ENCODE measurements at regions not wholly inside any gene's neighbourhood (a gene's known extent, or its start where the extent isn't known, plus 50 kb on each side); places are given as distances from the start of the nearest gene placed in this dataset.
A peak's percentile ranks its signal among the peaks of the same experiment; 100 is the strongest.

- DNase-seq (ENCODE audit: low read depth in 3 of 3, low spot score in 2 of 3) = no peak
Observed at GRCh38 chr16:79707876-79708275, 107.3 kb upstream of the MAF start.

- DNase-seq (ENCODE audit: low read depth in 3 of 3, low spot score in 2 of 3) = no peak
Observed at GRCh38 chr16:79703066-79703465, 102.5 kb upstream of the MAF start.

- peak in 1 of 3 donors; percentile 59 for DNase-seq (ENCODE audit: low read depth in 3 of 3, low spot score in 2 of 3)
Observed at GRCh38 chr16:79698341-79698753, 97.8 kb upstream of the MAF start.

GRCh38 chr16:79697562-79698112 lies 97.1 kb upstream of the MAF start:
- DNase-seq (ENCODE audit: low read depth in 3 of 3, low spot score in 2 of 3) = no peak

GRCh38 chr16:79691007-79691406 lies 90.5 kb upstream of the MAF start:
- DNase-seq (ENCODE audit: low read depth in 3 of 3, low spot score in 2 of 3) = no peak

GRCh38 chr16:79690159-79690558 lies 89.6 kb upstream of the MAF start:
- DNase-seq (ENCODE audit: low read depth in 3 of 3, low spot score in 2 of 3) = no peak

GRCh38 chr16:79687249-79688130 lies 87.0 kb upstream of the MAF start:
- no peak for DNase-seq (ENCODE audit: low read depth in 3 of 3, low spot score in 2 of 3)

- DNase-seq (ENCODE audit: low read depth in 3 of 3, low spot score in 2 of 3) = no peak
Observed at GRCh38 chr16:79685871-79686270, 85.3 kb upstream of the MAF start.

GRCh38 chr16:79679334-79679733 lies 78.8 kb upstream of the MAF start:
- DNase-seq (ENCODE audit: low read depth in 3 of 3, low spot score in 2 of 3) = no peak

- DNase-seq (ENCODE audit: low read depth in 3 of 3, low spot score in 2 of 3) = no peak
Observed at GRCh38 chr16:79677799-79678530, 77.4 kb upstream of the MAF start.

GRCh38 chr16:79673635-79674034 lies 73.1 kb upstream of the MAF start:
- no peak for DNase-seq (ENCODE audit: low read depth in 3 of 3, low spot score in 2 of 3)

- DNase-seq (ENCODE audit: low read depth in 3 of 3, low spot score in 2 of 3) = no peak
Observed at GRCh38 chr16:79672524-79672923, 72.0 kb upstream of the MAF start.

GRCh38 chr16:79668502-79668901 lies 68.0 kb upstream of the MAF start:
- no peak for DNase-seq (ENCODE audit: low read depth in 3 of 3, low spot score in 2 of 3)

- no peak for DNase-seq (ENCODE audit: low read depth in 3 of 3, low spot score in 2 of 3)
Observed at GRCh38 chr16:79665970-79666369, 65.4 kb upstream of the MAF start.

- no peak for DNase-seq (ENCODE audit: low read depth in 3 of 3, low spot score in 2 of 3)
Observed at GRCh38 chr16:79664407-79664806, 63.9 kb upstream of the MAF start.

GRCh38 chr16:79662669-79663313 lies 62.3 kb upstream of the MAF start:
- DNase-seq (ENCODE audit: low read depth in 3 of 3, low spot score in 2 of 3) = no peak

- no peak for DNase-seq (ENCODE audit: low read depth in 3 of 3, low spot score in 2 of 3)
Observed at GRCh38 chr16:79662122-79662521, 61.6 kb upstream of the MAF start.

GRCh38 chr16:79661578-79661977 lies 61.0 kb upstream of the MAF start:
- no peak for DNase-seq (ENCODE audit: low read depth in 3 of 3, low spot score in 2 of 3)

GRCh38 chr16:79659344-79659743 lies 58.8 kb upstream of the MAF start:
- DNase-seq (ENCODE audit: low read depth in 3 of 3, low spot score in 2 of 3) = no peak

GRCh38 chr16:79658301-79659033 lies 57.9 kb upstream of the MAF start:
- DNase-seq (ENCODE audit: low read depth in 3 of 3, low spot score in 2 of 3) = no peak

All from right renal cortex interstitium (tissue), 3 donors.